SK-N-SH (cell line): ENCODE measurements at regions not wholly inside any gene's neighbourhood (a gene's known extent, or its start where the extent isn't known, plus 50 kb on each side); places are given as distances from the start of the nearest gene placed in this dataset.

ENCODE experiments used
- CTCF ChIA-PET: fragments of 300-600, 350-600 bp; formaldehyde crosslinking; extraction: SDS; loops from one replicate; lab custom pipeline; 2021; lab: Yijun Ruan, JAX
- POLR2A ChIA-PET: fragments of 350-600 bp; sonication (Branson Sonifier 250); formaldehyde crosslinking; extraction: SDS; loops from one replicate; lab custom pipeline; 2020; ENCODE audit warnings: antibody characterized with exemption, inconsistent platforms; lab: Yijun Ruan, JAX
- DNase-seq: peaks from one replicate; pipeline ENCODE4 v3.0.0; 2012
- H2AFZ ChIP-seq: fragments of 200-600 bp; sonication (generic); 2 replicates; pipeline ENCODE4 v1.8.1; 2016; ENCODE audit warnings: antibody characterized with exemption, mild to moderate bottlenecking, low read depth
- H3F3A ChIP-seq: fragments of 200-600 bp; sonication (generic); replicated peaks from 2 replicates; pipeline ENCODE3; 2016; ENCODE audit warnings: antibody characterized with exemption, mild to moderate bottlenecking; ENCODE audit not compliant: insufficient read depth
- H3K27ac ChIP-seq, 2 experiments: fragments of 200-500 bp in 1 of 2; fragments of 200-600 bp in 1 of 2; sonication (Bioruptor generic) in 1 of 2; sonication (generic), shearing (Covaris generic) in 1 of 2; 2 replicates each; pipeline versions ENCODE4 v1.5.1 to v1.6.1; 2014 to 2016; ENCODE audit warnings: low read depth in 2 of 2, inconsistent platforms in 1 of 2, low read length in 1 of 2, mild to moderate bottlenecking in 1 of 2, mixed read lengths in 1 of 2
- H3K27me3 ChIP-seq: fragments of 200-600 bp; sonication (generic), shearing (Covaris generic); 2 replicates; pipeline ENCODE4 v1.6.1; 2016; ENCODE audit warnings: mixed run types; ENCODE audit not compliant: insufficient read depth
- H3K36me3 ChIP-seq, 2 experiments: fragments of 200-500 bp in 1 of 2; fragments of 200-600 bp in 1 of 2; sonication (Bioruptor generic) in 1 of 2; sonication (generic) in 1 of 2; replicated peaks in 1 of 2; 2 replicates each; pipeline versions ENCODE3 to v1.5.1; 2014 to 2016; ENCODE audit warnings: low read length in 1 of 2, mild to moderate bottlenecking in 1 of 2; ENCODE audit not compliant: insufficient read depth in 2 of 2, control insufficient read depth in 1 of 2
- H3K4me1 ChIP-seq, 2 experiments: fragments of 200-500 bp in 1 of 2; fragments of 200-600 bp in 1 of 2; sonication (Bioruptor generic) in 1 of 2; sonication (generic), shearing (Covaris generic) in 1 of 2; 2 replicates each; pipeline versions ENCODE4 v1.5.1 to v1.6.1; 2014 to 2016; ENCODE audit warnings: low read depth in 1 of 2, low read length in 1 of 2, mixed run types in 1 of 2; ENCODE audit not compliant: insufficient read depth in 2 of 2, control insufficient read depth in 1 of 2
- H3K4me2 ChIP-seq: fragments of 200-600 bp; sonication (generic), shearing (Covaris generic); 2 replicates; pipeline ENCODE4 v1.6.1; 2017; ENCODE audit warnings: mixed run types
- H3K4me3 ChIP-seq, 2 experiments: fragments of 200-500 bp in 1 of 2; fragments of 200-600 bp in 1 of 2; sonication (Bioruptor generic) in 1 of 2; sonication (generic), shearing (Covaris generic) in 1 of 2; 2 replicates each; pipeline versions ENCODE4 v1.5.1 to v1.8.1; 2014 to 2016; ENCODE audit warnings: low read depth in 2 of 2, inconsistent platforms in 1 of 2, low read length in 1 of 2, mild to moderate bottlenecking in 1 of 2, mixed read lengths in 1 of 2, moderate library complexity in 1 of 2
- H3K79me2 ChIP-seq: fragments of 200-600 bp; sonication (generic); 2 replicates; pipeline ENCODE4 v1.8.1; 2017; ENCODE audit warnings: mild to moderate bottlenecking; ENCODE audit not compliant: insufficient read depth
- H3K9ac ChIP-seq: fragments of 200-600 bp; sonication (generic); 2 replicates; pipeline ENCODE4 v1.6.1; 2017; ENCODE audit warnings: mixed run types
- H3K9me2 ChIP-seq: fragments of 200-600 bp; sonication (generic); 2 replicates; pipeline ENCODE4 v1.6.1; 2017; ENCODE audit warnings: mixed run types
- H3K9me3 ChIP-seq: fragments of 200-600 bp; sonication (generic); 2 replicates; pipeline ENCODE4 v1.6.1; 2017; ENCODE audit warnings: mixed run types, mild to moderate bottlenecking, moderate library complexity
- H4K20me1 ChIP-seq: fragments of 200-600 bp; sonication (generic); 2 replicates; pipeline ENCODE4 v1.6.1; 2017; ENCODE audit warnings: mild to moderate bottlenecking, mixed run types; ENCODE audit not compliant: insufficient read depth
- CHD2 ChIP-seq: fragments of 150-350 bp; IDR thresholded peaks from 2 replicates; pipeline ENCODE4 v1.6.1; 2018; ENCODE audit warnings: low read length; ENCODE audit not compliant: partially characterized antibody
- ELF1 ChIP-seq: IDR thresholded peaks from 2 replicates; pipeline ENCODE4 v1.4.0; 2012
- EP300 ChIP-seq, 2 experiments: IDR thresholded peaks; 2 replicates each; pipeline versions ENCODE4 v1.4.0 to v1.6.1; 2012; ENCODE audit warnings: borderline replicate concordance in 1 of 2, low read depth in 1 of 2, low read length in 1 of 2
- EZH2phosphoT487 ChIP-seq: fragments of 200-600 bp; sonication (generic); IDR thresholded peaks from 2 replicates; pipeline ENCODE4 v1.6.1; 2017; ENCODE audit warnings: low read depth, mixed run types, mild to moderate bottlenecking, antibody characterized with exemption, moderate library complexity, borderline replicate concordance
- GABPA ChIP-seq: IDR thresholded peaks from 2 replicates; pipeline ENCODE4 v1.4.0; 2012; ENCODE audit warnings: low read depth, mild to moderate bottlenecking
- GATA2 ChIP-seq: sonication (generic); formaldehyde crosslinking; IDR thresholded peaks from 2 replicates; pipeline ENCODE4 v1.5.0; 2020; ENCODE audit warnings: mild to moderate bottlenecking, missing genetic modification reagents
- JUND ChIP-seq: IDR thresholded peaks from 2 replicates; pipeline ENCODE4 v1.4.0; 2012
- MEF2A ChIP-seq: IDR thresholded peaks from 2 replicates; pipeline ENCODE4 v1.4.0; 2012; ENCODE audit warnings: low read depth, borderline replicate concordance
- POLR2AphosphoS5 ChIP-seq: IDR thresholded peaks from 2 replicates; pipeline ENCODE4 v1.6.1; 2012; ENCODE audit warnings: low read depth, low read length
- RCOR1 ChIP-seq: fragments of 150-350 bp; IDR thresholded peaks from 2 replicates; pipeline ENCODE4 v1.6.1; 2017; ENCODE audit warnings: antibody characterized with exemption, low read length
- TAF1 ChIP-seq: IDR thresholded peaks from 2 replicates; pipeline ENCODE4 v1.6.1; 2012; ENCODE audit warnings: low read depth, mild to moderate bottlenecking, low read length, moderate library complexity, borderline replicate concordance
- YY1 ChIP-seq: IDR thresholded peaks from 2 replicates; pipeline ENCODE4 v1.4.0; 2012; ENCODE audit warnings: low read depth, mild to moderate bottlenecking
- WGBS: methylation state at CpG from one replicate; pipeline ENCODE4 v1.1.6; 2017; ENCODE audit warnings: low lambda C conversion rate; 5-methylcytosine and 5-hydroxymethylcytosine counted together
- TF ChIP-seq, protein P1 (sequence below): IDR thresholded peaks from 2 replicates; pipeline ENCODE4 v1.4.0; 2012; ENCODE audit warnings: low read depth
- TF ChIP-seq, protein P2 (sequence below): IDR thresholded peaks from 2 replicates; pipeline ENCODE4 v1.6.1; 2012; ENCODE audit warnings: mild to moderate bottlenecking, low read depth, low read length, moderate library complexity
- TF ChIP-seq, protein P3 (sequence below): IDR thresholded peaks from 2 replicates; pipeline ENCODE4 v1.4.0; 2012; ENCODE audit warnings: low read depth, borderline replicate concordance
- TF ChIP-seq, protein P4 (sequence below): IDR thresholded peaks from 2 replicates; pipeline ENCODE4; 2012

DNA sequence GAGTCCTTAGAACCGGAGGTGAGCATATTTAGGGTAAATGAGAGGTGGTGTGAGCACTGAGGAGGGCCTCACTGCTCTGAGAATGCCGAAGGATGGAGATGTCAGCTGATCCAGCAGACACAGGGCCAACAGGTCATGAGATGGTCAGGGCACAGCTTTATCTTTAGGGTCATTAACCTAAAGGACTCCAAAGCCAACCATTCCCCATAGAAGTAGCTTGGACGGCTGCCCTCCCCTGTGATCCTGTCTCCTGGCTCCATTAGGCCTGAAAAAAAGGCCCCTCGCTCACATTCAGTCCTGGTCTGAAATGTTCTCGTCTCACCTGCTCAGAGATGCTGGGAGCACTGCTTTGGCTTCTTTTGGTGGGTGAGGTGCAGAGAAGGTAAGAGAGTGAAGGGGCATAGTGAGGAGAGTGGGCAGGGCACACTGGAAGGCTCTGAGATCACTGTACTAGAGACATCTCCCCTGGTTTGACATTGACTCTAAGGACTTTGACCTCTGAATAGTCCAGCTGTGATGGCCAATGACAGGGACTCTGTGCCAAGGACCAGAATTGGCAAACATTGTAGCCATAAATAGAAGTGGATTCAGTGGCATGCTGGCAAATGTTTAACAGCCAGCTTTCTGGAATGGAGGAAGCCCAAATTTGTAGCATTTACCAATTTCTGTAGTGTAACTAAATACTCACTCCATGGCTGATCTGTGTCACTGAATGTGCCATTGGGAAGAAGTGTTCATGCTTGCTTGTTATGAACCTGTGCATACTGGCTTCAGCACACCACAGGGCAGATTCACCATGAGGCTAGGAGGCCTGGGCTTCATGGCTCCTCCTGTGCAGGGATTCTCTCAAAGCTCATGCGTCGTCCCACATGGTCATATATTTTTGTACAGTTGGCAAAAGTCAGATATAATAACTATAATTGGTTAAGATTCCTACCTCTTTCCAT lies 76.2 kb upstream of the MRPS22 start:
- no peak overlapping the region for H3K4me3 ChIP-seq
- no peaks in the 10 kb centered on the region for H3K36me3 ChIP-seq
- H3K9ac ChIP-seq, result no peak overlapping the region
- H3K4me2 ChIP-seq, result no peak overlapping the region
- H3K27ac ChIP-seq, result no peak overlapping the region
- 56% methylated on average over 7 of the region's 7 CpGs for WGBS
- no peaks in the 10 kb centered on the region for H3K9me3 ChIP-seq
- TF ChIP-seq JUND, result no peak
- TF ChIP-seq, protein P1, sequence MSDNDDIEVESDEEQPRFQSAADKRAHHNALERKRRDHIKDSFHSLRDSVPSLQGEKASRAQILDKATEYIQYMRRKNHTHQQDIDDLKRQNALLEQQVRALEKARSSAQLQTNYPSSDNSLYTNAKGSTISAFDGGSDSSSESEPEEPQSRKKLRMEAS, result no peak
- TF ChIP-seq, protein P2, sequence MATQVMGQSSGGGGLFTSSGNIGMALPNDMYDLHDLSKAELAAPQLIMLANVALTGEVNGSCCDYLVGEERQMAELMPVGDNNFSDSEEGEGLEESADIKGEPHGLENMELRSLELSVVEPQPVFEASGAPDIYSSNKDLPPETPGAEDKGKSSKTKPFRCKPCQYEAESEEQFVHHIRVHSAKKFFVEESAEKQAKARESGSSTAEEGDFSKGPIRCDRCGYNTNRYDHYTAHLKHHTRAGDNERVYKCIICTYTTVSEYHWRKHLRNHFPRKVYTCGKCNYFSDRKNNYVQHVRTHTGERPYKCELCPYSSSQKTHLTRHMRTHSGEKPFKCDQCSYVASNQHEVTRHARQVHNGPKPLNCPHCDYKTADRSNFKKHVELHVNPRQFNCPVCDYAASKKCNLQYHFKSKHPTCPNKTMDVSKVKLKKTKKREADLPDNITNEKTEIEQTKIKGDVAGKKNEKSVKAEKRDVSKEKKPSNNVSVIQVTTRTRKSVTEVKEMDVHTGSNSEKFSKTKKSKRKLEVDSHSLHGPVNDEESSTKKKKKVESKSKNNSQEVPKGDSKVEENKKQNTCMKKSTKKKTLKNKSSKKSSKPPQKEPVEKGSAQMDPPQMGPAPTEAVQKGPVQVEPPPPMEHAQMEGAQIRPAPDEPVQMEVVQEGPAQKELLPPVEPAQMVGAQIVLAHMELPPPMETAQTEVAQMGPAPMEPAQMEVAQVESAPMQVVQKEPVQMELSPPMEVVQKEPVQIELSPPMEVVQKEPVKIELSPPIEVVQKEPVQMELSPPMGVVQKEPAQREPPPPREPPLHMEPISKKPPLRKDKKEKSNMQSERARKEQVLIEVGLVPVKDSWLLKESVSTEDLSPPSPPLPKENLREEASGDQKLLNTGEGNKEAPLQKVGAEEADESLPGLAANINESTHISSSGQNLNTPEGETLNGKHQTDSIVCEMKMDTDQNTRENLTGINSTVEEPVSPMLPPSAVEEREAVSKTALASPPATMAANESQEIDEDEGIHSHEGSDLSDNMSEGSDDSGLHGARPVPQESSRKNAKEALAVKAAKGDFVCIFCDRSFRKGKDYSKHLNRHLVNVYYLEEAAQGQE, result no peak
- no peak for TF ChIP-seq EZH2phosphoT487
- TF ChIP-seq YY1, result no peak
- no peak for TF ChIP-seq POLR2AphosphoS5
- TF ChIP-seq, protein P3, sequence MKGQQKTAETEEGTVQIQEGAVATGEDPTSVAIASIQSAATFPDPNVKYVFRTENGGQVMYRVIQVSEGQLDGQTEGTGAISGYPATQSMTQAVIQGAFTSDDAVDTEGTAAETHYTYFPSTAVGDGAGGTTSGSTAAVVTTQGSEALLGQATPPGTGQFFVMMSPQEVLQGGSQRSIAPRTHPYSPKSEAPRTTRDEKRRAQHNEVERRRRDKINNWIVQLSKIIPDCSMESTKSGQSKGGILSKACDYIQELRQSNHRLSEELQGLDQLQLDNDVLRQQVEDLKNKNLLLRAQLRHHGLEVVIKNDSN, result no peak
- TF ChIP-seq GATA2 (CRISPR knock-in tag), result no peak
- TF ChIP-seq, protein P4, sequence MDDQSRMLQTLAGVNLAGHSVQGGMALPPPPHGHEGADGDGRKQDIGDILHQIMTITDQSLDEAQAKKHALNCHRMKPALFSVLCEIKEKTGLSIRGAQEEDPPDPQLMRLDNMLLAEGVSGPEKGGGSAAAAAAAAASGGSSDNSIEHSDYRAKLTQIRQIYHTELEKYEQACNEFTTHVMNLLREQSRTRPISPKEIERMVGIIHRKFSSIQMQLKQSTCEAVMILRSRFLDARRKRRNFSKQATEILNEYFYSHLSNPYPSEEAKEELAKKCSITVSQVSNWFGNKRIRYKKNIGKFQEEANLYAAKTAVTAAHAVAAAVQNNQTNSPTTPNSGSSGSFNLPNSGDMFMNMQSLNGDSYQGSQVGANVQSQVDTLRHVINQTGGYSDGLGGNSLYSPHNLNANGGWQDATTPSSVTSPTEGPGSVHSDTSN, result no peak
- TF ChIP-seq GABPA, result no peak
- TF ChIP-seq EP300 (IDR thresholded peaks at IDR 0.05; ENCODE audit: borderline replicate concordance in 1 of 2, low read depth in 1 of 2, low read length in 1 of 2), result no peak
- TF ChIP-seq RCOR1, result no peak
- no peak for TF ChIP-seq CHD2
- no peak for TF ChIP-seq ELF1
- TF ChIP-seq TAF1, result no peak
- no peak for TF ChIP-seq MEF2A
- ChIA-PET CTCF (interaction anchor here (1.2 to 1.4 kb wide), 3 partner anchors 16 to 61 kb away, joined by 3 to 6 read pairs (median 3); no protein-coding TSS in a partner anchor), POLR2A (no interaction called here)
- no peaks in the 10 kb centered on the region; the same call in 1 of the 2 replicates for H3K27me3 ChIP-seq
- H3K4me1 ChIP-seq, result peaks cover 0 to 5% of the 10 kb centered on the region in 2 experiments; a peak in 1 of 4 replicates
- DNase-seq, result no peak
- no peaks in the 10 kb centered on the region for H3K79me2 ChIP-seq
- no peak overlapping the region for H2AFZ ChIP-seq
- H4K20me1 ChIP-seq, result no peaks in the 10 kb centered on the region
- H3F3A ChIP-seq, result no peaks in the 10 kb centered on the region
- no peaks in the 10 kb centered on the region for H3K9me2 ChIP-seq
